ENCODE measurements at regions not wholly inside any gene's neighbourhood (a gene's known extent, or its start where the extent isn't known, plus 50 kb on each side); places are given as distances from the start of the nearest gene placed in this dataset.

DNA sequence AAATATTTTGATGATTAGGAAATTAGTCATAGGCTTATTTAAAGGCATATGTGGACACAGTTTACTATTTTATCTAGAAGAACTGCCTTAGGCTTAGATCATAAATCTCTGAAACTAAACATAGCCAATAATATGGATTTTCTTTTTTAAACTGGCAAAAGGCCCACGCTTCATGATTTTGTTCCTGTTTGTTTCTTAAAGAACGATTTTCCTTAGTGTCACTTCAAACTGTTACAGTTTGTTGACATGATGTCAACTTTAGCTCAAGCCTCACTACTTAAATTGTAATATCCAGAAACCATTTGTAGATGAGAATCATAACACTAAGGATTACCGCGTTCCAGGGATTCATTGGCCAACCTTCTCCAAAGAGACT lies 322.6 kb downstream of the HHIPL2 start:
- WGBS, 2 donors, result 71 to 73% methylated on average over 4 of the region's 4 CpGs
- FAIRE-seq (no peak), ATAC-seq (no peak), DNase-seq (no peak)
- Histone ChIP-seq H3K36me3 (no peaks in the 10 kb centered on the region), H3K9me3 (no peaks in the 10 kb centered on the region), H3K27ac (no peak overlapping the region), H3K27me3 (no peaks in the 10 kb centered on the region), H3K4me3 (no peak overlapping the region), H3K4me1 (no peaks in the 10 kb centered on the region)
- intact Hi-C loops (cut with DNase I), result no loop called here
- TF ChIP-seq, protein P1, sequence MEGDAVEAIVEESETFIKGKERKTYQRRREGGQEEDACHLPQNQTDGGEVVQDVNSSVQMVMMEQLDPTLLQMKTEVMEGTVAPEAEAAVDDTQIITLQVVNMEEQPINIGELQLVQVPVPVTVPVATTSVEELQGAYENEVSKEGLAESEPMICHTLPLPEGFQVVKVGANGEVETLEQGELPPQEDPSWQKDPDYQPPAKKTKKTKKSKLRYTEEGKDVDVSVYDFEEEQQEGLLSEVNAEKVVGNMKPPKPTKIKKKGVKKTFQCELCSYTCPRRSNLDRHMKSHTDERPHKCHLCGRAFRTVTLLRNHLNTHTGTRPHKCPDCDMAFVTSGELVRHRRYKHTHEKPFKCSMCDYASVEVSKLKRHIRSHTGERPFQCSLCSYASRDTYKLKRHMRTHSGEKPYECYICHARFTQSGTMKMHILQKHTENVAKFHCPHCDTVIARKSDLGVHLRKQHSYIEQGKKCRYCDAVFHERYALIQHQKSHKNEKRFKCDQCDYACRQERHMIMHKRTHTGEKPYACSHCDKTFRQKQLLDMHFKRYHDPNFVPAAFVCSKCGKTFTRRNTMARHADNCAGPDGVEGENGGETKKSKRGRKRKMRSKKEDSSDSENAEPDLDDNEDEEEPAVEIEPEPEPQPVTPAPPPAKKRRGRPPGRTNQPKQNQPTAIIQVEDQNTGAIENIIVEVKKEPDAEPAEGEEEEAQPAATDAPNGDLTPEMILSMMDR (IDR thresholded peaks at IDR 0.05), result no peak

DNA sequence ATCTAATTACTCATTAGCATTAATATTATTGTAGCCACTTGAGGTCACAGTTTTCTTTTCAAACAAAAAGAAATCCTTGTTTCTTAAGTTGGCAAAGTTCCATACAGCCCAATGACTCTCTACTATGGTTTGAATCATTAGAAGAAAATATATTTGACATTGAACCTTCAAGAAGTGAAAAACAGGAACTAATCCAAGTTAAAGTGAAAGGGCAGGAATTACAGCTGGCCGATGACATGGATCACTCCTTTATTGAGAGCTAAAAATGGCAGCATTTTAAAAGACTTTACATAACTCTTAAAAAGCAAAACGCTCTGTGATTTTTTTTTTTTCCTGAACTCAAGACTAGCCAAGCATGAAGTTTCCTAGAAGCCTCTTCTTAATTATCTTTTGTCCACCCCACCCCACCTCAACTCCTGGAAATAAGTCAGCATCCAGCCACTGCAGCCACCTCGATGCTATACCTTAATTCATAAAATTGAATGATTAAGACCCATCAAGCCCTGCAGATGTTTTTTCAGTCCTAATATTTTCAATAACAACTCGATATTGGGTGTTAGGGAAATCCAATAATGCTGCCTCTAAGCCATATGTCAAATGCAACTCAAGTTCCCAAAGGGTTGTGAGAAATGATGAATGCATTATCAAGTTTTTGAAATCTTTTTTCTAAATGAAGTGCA lies 323.1 kb downstream of the HHIPL2 start:
- H3K4me3 ChIP-seq, result no peak overlapping the region
- H3K27ac ChIP-seq, result no peak overlapping the region
- TF ChIP-seq, protein P1 (IDR thresholded peaks at IDR 0.05), result no peak
- no peaks in the 10 kb centered on the region for H3K9me3 ChIP-seq
- no peaks in the 10 kb centered on the region for H3K36me3 ChIP-seq
- ATAC-seq (no peak), FAIRE-seq (no peak), DNase-seq (no peak)
- 45 to 52% methylated on average over 4 of the region's 4 CpGs for WGBS, 2 donors
- intact Hi-C loops (cut with DNase I), result no loop called here
- H3K4me1 ChIP-seq, result no peaks in the 10 kb centered on the region
- no peaks in the 10 kb centered on the region for H3K27me3 ChIP-seq

DNA sequence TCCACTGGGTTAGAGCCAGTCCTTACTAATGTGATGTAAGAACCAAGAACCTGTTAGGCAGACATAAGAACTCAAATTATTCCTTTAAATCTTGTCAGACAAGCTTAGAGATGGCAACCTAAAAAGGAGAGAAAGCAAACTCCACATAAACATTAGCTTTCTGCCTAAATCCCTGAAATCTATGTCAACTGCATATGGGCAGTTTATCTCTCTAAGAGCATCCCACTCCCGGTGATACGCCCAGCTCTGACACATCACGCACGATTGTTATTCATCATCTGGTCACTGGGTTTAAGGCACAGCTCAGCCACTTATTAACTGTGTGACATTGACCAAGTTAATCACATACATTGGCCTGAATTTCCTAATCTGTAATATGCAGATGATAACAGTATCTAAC lies 323.7 kb downstream of the HHIPL2 start:
- Histone ChIP-seq H3K4me1 (no peaks in the 10 kb centered on the region), H3K36me3 (no peaks in the 10 kb centered on the region), H3K27ac (no peak overlapping the region), H3K4me3 (no peak overlapping the region), H3K27me3 (no peaks in the 10 kb centered on the region), H3K9me3 (no peaks in the 10 kb centered on the region)
- DNase-seq (no peak), FAIRE-seq (no peak), ATAC-seq (no peak)
- TF ChIP-seq, protein P1 (IDR thresholded peaks at IDR 0.05), result no peak
- WGBS, 2 donors, result 61 to 68% methylated on average over 4 of the region's 4 CpGs
- intact Hi-C loops (cut with DNase I), result no loop called here

DNA sequence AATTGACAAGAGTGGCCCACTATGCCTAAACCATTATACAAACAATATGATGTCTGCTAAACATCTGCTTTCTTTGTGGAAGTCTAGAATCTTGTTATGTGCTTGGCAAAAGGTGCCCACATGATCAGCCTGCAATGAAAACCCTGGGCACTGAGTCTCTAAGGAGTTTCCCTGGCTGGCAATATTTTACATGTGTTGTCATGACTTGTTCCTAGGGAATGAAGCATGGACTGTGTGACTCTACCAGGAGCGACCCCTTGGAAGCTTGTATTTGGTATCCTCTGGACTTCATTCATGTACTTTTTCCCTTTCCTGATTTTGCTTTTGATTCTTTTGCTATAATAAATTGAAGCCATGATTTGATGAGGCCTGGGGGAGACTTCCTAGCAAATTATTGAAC lies 324.9 kb downstream of the HHIPL2 start:
- intact Hi-C loops (cut with DNase I), result no loop called here
- H3K27ac ChIP-seq, result no peak overlapping the region
- no peaks in the 10 kb centered on the region for H3K36me3 ChIP-seq
- FAIRE-seq (no peak), ATAC-seq (no peak), DNase-seq (no peak)
- H3K9me3 ChIP-seq, result no peaks in the 10 kb centered on the region
- H3K27me3 ChIP-seq, result no peaks in the 10 kb centered on the region
- WGBS, 2 donors, result 88 to 100% methylated on average over 1 of the region's 1 CpG
- TF ChIP-seq, protein P1 (IDR thresholded peaks at IDR 0.05), result no peak
- no peaks in the 10 kb centered on the region for H3K4me1 ChIP-seq
- H3K4me3 ChIP-seq, result no peak overlapping the region

DNA sequence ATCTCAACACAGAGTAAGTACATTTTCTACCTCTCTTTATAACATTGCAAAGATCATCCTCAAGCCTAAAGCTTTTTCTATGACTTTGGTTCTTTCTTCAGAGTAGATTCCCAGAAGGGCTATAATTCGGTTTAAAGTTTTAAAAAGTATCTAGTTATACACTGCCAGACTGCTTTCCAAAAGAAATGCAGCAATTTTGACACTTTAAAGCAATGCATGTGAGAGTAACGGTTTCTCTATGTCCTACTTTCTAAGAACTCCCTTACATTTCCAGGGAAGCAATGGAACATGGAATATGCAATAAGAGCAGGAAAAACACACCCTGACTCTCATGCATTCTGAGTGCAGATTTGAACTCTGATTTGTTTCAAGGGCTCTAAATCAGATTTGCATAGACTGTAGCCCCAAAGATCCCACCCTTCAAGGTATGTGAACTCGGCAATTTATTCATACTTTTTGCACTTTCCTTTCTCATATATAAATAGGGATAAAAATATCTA lies 331.6 kb downstream of the HHIPL2 start:
- 57 to 63% methylated on average over 3 of the region's 3 CpGs for WGBS, 2 donors
- TF ChIP-seq, protein P1 (IDR thresholded peaks at IDR 0.05), result no peak
- H3K36me3 ChIP-seq, result no peaks in the 10 kb centered on the region
- FAIRE-seq, result no peak
- intact Hi-C loops (cut with DNase I), result no loop called here
- H3K4me3 ChIP-seq, result no peak overlapping the region
- no peak for ATAC-seq
- no peak overlapping the region for H3K27ac ChIP-seq
- H3K4me1 ChIP-seq, result no peaks in the 10 kb centered on the region
- no peaks in the 10 kb centered on the region for H3K27me3 ChIP-seq
- no peaks in the 10 kb centered on the region for H3K9me3 ChIP-seq
- no peak for DNase-seq
